ENCODE measurements at regions not wholly inside any gene's neighbourhood (a gene's known extent, or its start where the extent isn't known, plus 50 kb on each side); places are given as distances from the start of the nearest gene placed in this dataset.

DNA sequence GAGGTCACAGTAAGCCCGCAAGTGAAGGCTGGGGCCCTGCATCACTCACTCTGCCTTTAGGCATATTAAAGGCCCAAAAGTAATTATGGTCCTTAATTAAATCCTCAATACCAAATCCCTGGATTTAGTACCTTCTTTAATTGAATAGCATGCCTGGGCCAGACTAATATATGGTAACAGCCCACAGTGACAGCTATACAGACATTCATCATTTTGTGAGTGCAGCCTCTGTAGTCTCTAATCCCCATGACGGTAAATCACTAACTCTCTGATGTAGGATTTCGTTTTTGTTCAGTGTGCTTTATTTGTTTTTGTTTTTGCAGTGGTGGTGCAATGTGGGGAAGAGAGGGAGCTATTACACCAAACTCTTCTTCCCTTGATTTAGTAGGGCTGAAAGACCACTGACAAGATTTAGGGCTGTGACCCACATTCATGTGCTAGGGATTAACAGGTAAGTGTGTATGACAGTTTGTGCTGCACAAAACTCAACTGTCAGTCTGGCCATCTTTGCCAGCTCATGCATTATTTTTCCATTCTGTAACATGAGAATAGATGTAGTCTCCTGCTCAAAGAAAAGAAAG lies 60.6 kb upstream of the SLC39A8 start:
- no peak for TF ChIP-seq CTCF (IDR thresholded peaks at IDR 0.05)
- TF ChIP-seq EZH2phosphoT487 (IDR thresholded peaks at IDR 0.05; ENCODE audit: borderline replicate concordance, low read depth), result no peak
- no peak for TF ChIP-seq SMC3 (IDR thresholded peaks at IDR 0.05; ENCODE audit: low read depth, low read length)
- no peak for TF ChIP-seq FOXJ3 (CRISPR knock-in tag; IDR thresholded peaks at IDR 0.05)

Data from SK-N-SH (cell line).